Keratinocyte (primary cell): ENCODE measurements at regions not wholly inside any gene's neighbourhood (a gene's known extent, or its start where the extent isn't known, plus 50 kb on each side); places are given as distances from the start of the nearest gene placed in this dataset.

Experiments
- DNase-seq: peaks from one replicate; pipeline ENCODE4 v3.0.0-alpha.2; 2011; ENCODE audit warnings: low read depth, missing footprints, low spot score
- FAIRE-seq: peaks from 2 replicates; lab custom pipeline; 2011; peaks lifted over from hg19 to GRCh38; lab: Jason Lieb, UNC
- H2AFZ ChIP-seq: 2 replicates; pipeline ENCODE4 v1.6.0; 2012; ENCODE audit warnings: low read length, control low read depth, inconsistent platforms; ENCODE audit not compliant: control insufficient read depth
- H3K27ac ChIP-seq: 2 replicates; pipeline ENCODE4 v1.5.1; 2011; ENCODE audit warnings: low read length; ENCODE audit not compliant: control insufficient read depth, insufficient read depth
- H3K27me3 ChIP-seq: 3 replicates; pipeline ENCODE4 v1.6.0; 2011; ENCODE audit warnings: low read length; ENCODE audit not compliant: control insufficient read depth, insufficient read depth; ENCODE audit errors: extremely low read depth
- H3K36me3 ChIP-seq, 2 experiments: 2 replicates in 1 of 2; 3 replicates in 1 of 2; pipeline ENCODE4 v1.5.1; 2011; ENCODE audit warnings: low read length in 2 of 2, mild to moderate bottlenecking in 1 of 2; ENCODE audit not compliant: control insufficient read depth in 2 of 2, insufficient read depth in 2 of 2; ENCODE audit errors: extremely low read depth in 1 of 2
- H3K4me1 ChIP-seq: 3 replicates; pipeline ENCODE4 v1.5.1; 2011; ENCODE audit warnings: low read length; ENCODE audit not compliant: control insufficient read depth, insufficient read depth; ENCODE audit errors: extremely low read depth
- H3K4me2 ChIP-seq: 3 replicates; pipeline ENCODE4 v1.6.0; 2011; ENCODE audit warnings: low read depth, low read length; ENCODE audit not compliant: control insufficient read depth, insufficient read depth; ENCODE audit errors: extremely low read depth
- H3K4me3 ChIP-seq, 3 experiments: fragments of 200-600 bp in 1 of 3; sonication (generic) in 1 of 3; 2 replicates in 2 of 3; 3 replicates in 1 of 3; pipeline ENCODE4 v1.5.1; 2011 to 2016; ENCODE audit warnings: low read length in 3 of 3, mild to moderate bottlenecking in 3 of 3, control low read depth in 2 of 3, inconsistent platforms in 1 of 3, low read depth in 1 of 3, mixed read lengths in 1 of 3, mixed run types in 1 of 3, moderate library complexity in 1 of 3; ENCODE audit not compliant: control insufficient read depth in 2 of 3, insufficient read depth in 2 of 3; ENCODE audit errors: extremely low read depth in 1 of 3
- H3K79me2 ChIP-seq: 2 replicates; pipeline ENCODE4 v1.6.0; 2012; ENCODE audit warnings: low read length; ENCODE audit not compliant: control insufficient read depth, insufficient read depth
- H3K9ac ChIP-seq: 3 replicates; pipeline ENCODE4 v1.6.0; 2011; ENCODE audit warnings: low read length; ENCODE audit not compliant: control insufficient read depth, insufficient read depth; ENCODE audit errors: extremely low read depth
- H3K9me1 ChIP-seq: 3 replicates; pipeline ENCODE4 v1.6.0; 2011; ENCODE audit warnings: low read length; ENCODE audit not compliant: control insufficient read depth, insufficient read depth; ENCODE audit errors: extremely low read depth
- H3K9me3 ChIP-seq: 2 replicates; pipeline ENCODE4 v1.5.1; 2012; ENCODE audit warnings: low read depth, low read length; ENCODE audit not compliant: control insufficient read depth
- H4K20me1 ChIP-seq: 3 replicates; pipeline ENCODE4 v1.6.0; 2011; ENCODE audit warnings: low read length; ENCODE audit not compliant: control insufficient read depth, insufficient read depth; ENCODE audit errors: extremely low read depth
- EZH2 ChIP-seq: IDR thresholded peaks from one replicate; pipeline ENCODE4 v1.6.1; 2012; ENCODE audit warnings: inconsistent platforms, mild to moderate bottlenecking, low read length, moderate library complexity
- dilution Hi-C: fragments of 300-500 bp; cut with MboI; formaldehyde crosslinking; loops from one replicate; pipeline ENCODE4 v1.7.0; 2020; ENCODE audit warnings: low sequenced_read_pairs; ENCODE audit not compliant: extremely low pct_ligation_motif_present
- TF ChIP-seq, protein P1 (sequence below), 3 experiments: IDR thresholded peaks in 1 of 3; conservative IDR thresholded peaks in 1 of 3; optimal IDR thresholded peaks in 1 of 3; 2 replicates in 2 of 3; 3 replicates in 1 of 3; pipeline versions ENCODE3 to v1.5.1; 2011; ENCODE audit warnings: low read length in 3 of 3, mild to moderate bottlenecking in 3 of 3, moderate library complexity in 2 of 3, control low read depth in 1 of 3, inconsistent platforms in 1 of 3; ENCODE audit not compliant: insufficient read depth in 2 of 3; ENCODE audit errors: extremely low read depth in 1 of 3

DNA sequence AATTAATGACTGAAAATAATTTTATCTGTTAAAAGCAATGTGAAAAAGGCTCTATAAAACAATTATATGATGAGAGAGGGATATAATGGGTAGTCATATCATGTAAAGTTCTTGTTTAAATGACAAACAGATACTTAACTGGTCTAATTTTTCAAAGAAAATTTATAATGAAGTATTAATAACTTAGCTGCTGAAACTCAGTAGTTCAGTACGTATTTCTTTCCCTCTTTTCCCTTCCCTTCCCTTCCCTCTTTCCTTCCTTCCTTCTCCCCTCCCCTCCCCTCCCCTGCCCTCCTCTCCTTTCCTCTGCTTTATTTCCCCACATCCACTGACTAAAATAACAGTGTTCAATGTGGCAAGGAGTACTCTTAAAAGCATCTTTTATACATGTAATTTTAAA is 123.1 kb upstream of the PTGFR start:
- FAIRE-seq (no peak), DNase-seq (no peak)
- no peaks in the 10 kb centered on the region for H3K27me3 ChIP-seq
- H3K27ac ChIP-seq: no peak overlapping the region
- H3K9me1 ChIP-seq: no peaks in the 10 kb centered on the region
- no peak overlapping the region for H2AFZ ChIP-seq
- H3K9ac ChIP-seq: no peak overlapping the region
- no peaks in the 10 kb centered on the region for H3K79me2 ChIP-seq
- H3K4me2 ChIP-seq: no peak overlapping the region
- no peak for TF ChIP-seq EZH2
- TF ChIP-seq, protein P1, sequence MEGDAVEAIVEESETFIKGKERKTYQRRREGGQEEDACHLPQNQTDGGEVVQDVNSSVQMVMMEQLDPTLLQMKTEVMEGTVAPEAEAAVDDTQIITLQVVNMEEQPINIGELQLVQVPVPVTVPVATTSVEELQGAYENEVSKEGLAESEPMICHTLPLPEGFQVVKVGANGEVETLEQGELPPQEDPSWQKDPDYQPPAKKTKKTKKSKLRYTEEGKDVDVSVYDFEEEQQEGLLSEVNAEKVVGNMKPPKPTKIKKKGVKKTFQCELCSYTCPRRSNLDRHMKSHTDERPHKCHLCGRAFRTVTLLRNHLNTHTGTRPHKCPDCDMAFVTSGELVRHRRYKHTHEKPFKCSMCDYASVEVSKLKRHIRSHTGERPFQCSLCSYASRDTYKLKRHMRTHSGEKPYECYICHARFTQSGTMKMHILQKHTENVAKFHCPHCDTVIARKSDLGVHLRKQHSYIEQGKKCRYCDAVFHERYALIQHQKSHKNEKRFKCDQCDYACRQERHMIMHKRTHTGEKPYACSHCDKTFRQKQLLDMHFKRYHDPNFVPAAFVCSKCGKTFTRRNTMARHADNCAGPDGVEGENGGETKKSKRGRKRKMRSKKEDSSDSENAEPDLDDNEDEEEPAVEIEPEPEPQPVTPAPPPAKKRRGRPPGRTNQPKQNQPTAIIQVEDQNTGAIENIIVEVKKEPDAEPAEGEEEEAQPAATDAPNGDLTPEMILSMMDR (optimal IDR thresholded peaks at IDR 0.05 in 1 of 3, IDR thresholded peaks at IDR 0.05 in 1 of 3, conservative IDR thresholded peaks at IDR 0.05 in 1 of 3; ENCODE audit: extremely low read depth in 1 of 3, insufficient read depth in 2 of 3, low read length in 3 of 3): no peak
- no peaks in the 10 kb centered on the region for H3K4me1 ChIP-seq
- H4K20me1 ChIP-seq: no peaks in the 10 kb centered on the region
- no peaks in the 10 kb centered on the region for H3K9me3 ChIP-seq
- dilution Hi-C loops: no loop called here
- H3K36me3 ChIP-seq: no peaks in the 10 kb centered on the region
- H3K4me3 ChIP-seq: no peak overlapping the region

DNA sequence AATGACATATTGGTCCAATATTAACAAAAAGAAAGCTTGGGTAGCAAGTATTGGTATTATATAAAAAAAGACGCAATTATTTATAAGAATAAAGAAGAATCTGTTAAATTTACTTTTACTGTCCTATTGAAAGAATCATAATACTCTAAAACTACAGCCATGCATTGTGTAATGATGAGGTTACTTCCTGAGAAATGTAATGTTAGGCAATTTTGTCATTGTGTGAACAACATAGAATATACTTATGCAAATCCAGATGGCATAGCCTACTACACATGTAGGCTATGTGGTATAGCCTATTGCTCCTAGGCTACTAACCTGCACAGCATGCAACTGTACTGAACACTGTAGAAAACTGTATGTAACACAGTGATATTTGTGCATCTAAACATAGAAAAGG is 121.2 kb upstream of the PTGFR start:
- dilution Hi-C loops: no loop called here
- H3K79me2 ChIP-seq: no peaks in the 10 kb centered on the region
- H3K27me3 ChIP-seq: no peaks in the 10 kb centered on the region
- no peaks in the 10 kb centered on the region for H3K4me1 ChIP-seq
- FAIRE-seq: no peak
- no peak overlapping the region for H2AFZ ChIP-seq
- H3K9me3 ChIP-seq: no peaks in the 10 kb centered on the region
- no peak overlapping the region for H3K4me2 ChIP-seq
- TF ChIP-seq EZH2: no peak
- TF ChIP-seq, protein P1 (optimal IDR thresholded peaks at IDR 0.05 in 1 of 3, IDR thresholded peaks at IDR 0.05 in 1 of 3, conservative IDR thresholded peaks at IDR 0.05 in 1 of 3; ENCODE audit: extremely low read depth in 1 of 3, insufficient read depth in 2 of 3, low read length in 3 of 3): no peak
- H3K36me3 ChIP-seq: no peaks in the 10 kb centered on the region
- no peak overlapping the region for H3K9ac ChIP-seq
- DNase-seq: no peak
- H3K9me1 ChIP-seq: no peaks in the 10 kb centered on the region
- H4K20me1 ChIP-seq: no peaks in the 10 kb centered on the region
- no peak overlapping the region for H3K4me3 ChIP-seq
- H3K27ac ChIP-seq: no peak overlapping the region
